H1 (cell line): ENCODE measurements at regions not wholly inside any gene's neighbourhood (a gene's known extent, or its start where the extent isn't known, plus 50 kb on each side); places are given as distances from the start of the nearest gene placed in this dataset.

Experiments
- CTCF ChIA-PET: fragments of 300-600 bp; sonication (Branson Sonifier 250); formaldehyde crosslinking; loops from one replicate; lab custom pipeline; 2021; ENCODE audit not compliant: partially characterized antibody; lab: Charles Lee
- POLR2A ChIA-PET: fragments of 300-600 bp; sonication (Branson Sonifier 250); formaldehyde crosslinking; loops from one replicate; lab custom pipeline; 2021; ENCODE audit warnings: inconsistent platforms; ENCODE audit not compliant: partially characterized antibody; lab: Charles Lee
- DNase-seq, 2 experiments: peaks; one replicate each; pipeline versions ENCODE4 v3.0.0 to v3.0.0-alpha.2; 2010 to 2022; ENCODE audit warnings: low spot score in 2 of 2, low read depth in 1 of 2, mixed read lengths in 1 of 2
- FAIRE-seq: peaks from 2 replicates; lab custom pipeline; 2011; peaks lifted over from hg19 to GRCh38; lab: Jason Lieb, UNC
- H2AFZ ChIP-seq: 2 replicates; pipeline ENCODE4 v1.8.1; 2012; ENCODE audit warnings: low read length, inconsistent platforms
- H2AK5ac ChIP-seq: 2 replicates; pipeline ENCODE4 v1.6.1; 2013; ENCODE audit warnings: low read depth, low read length
- H2BK120ac ChIP-seq: replicated peaks from 2 replicates; pipeline ENCODE3; 2013; ENCODE audit warnings: low read depth, low read length, inconsistent platforms
- H2BK12ac ChIP-seq: 2 replicates; pipeline ENCODE4 v1.6.1; 2013; ENCODE audit warnings: low read depth, low read length
- H2BK15ac ChIP-seq: 2 replicates; pipeline ENCODE4 v1.6.1; 2013; ENCODE audit warnings: low read length
- H2BK20ac ChIP-seq: 2 replicates; pipeline ENCODE4 v1.6.1; 2013; ENCODE audit warnings: low read length
- H2BK5ac ChIP-seq: 2 replicates; pipeline ENCODE4 v1.6.1; 2013; ENCODE audit warnings: low read depth, low read length
- H3K14ac ChIP-seq: 2 replicates; pipeline ENCODE4 v1.6.1; 2013; ENCODE audit warnings: inconsistent platforms; ENCODE audit not compliant: insufficient read length
- H3K18ac ChIP-seq: 2 replicates; pipeline ENCODE4 v1.6.1; 2013; ENCODE audit warnings: low read length; ENCODE audit errors: extremely low read depth
- H3K23ac ChIP-seq: 2 replicates; pipeline ENCODE4 v1.6.1; 2013; ENCODE audit warnings: inconsistent platforms; ENCODE audit not compliant: insufficient read length
- H3K23me2 ChIP-seq: 2 replicates; pipeline ENCODE4 v1.6.1; 2013; ENCODE audit warnings: low read depth, low read length
- H3K27ac ChIP-seq: 2 replicates; pipeline ENCODE4 v1.6.1; 2011; ENCODE audit warnings: low read depth, low read length, inconsistent platforms
- H3K27me3 ChIP-seq, 4 experiments: replicated peaks in 1 of 4; 1 replicate in 1 of 4; 2 replicates in 3 of 4; pipeline versions ENCODE4 v1.6.1 to v1.8.1; 2011 to 2013; ENCODE audit warnings: low read length in 3 of 4, mild to moderate bottlenecking in 3 of 4, inconsistent platforms in 2 of 4, mixed read lengths in 2 of 4, moderate library complexity in 1 of 4; ENCODE audit not compliant: control insufficient read depth in 3 of 4, insufficient read depth in 3 of 4; ENCODE audit errors: extremely low read depth in 1 of 4
- H3K36me3 ChIP-seq, 4 experiments: 2 replicates each; pipeline versions ENCODE4 v1.6.1 to v1.8.1; 2011 to 2013; ENCODE audit warnings: mild to moderate bottlenecking in 4 of 4, low read length in 3 of 4, moderate library complexity in 2 of 4, control low read depth in 1 of 4, inconsistent platforms in 1 of 4; ENCODE audit not compliant: insufficient read depth in 4 of 4, control insufficient read depth in 2 of 4
- H3K4ac ChIP-seq: replicated peaks from 2 replicates; pipeline ENCODE3; 2013; ENCODE audit warnings: low read length, low read depth, mixed read lengths, inconsistent platforms; ENCODE audit not compliant: insufficient read length
- H3K4me1 ChIP-seq, 4 experiments: replicated peaks in 1 of 4; 1 replicate in 1 of 4; 2 replicates in 3 of 4; pipeline versions ENCODE4 v1.6.1 to v1.8.1; 2011 to 2013; ENCODE audit warnings: low read length in 3 of 4, inconsistent platforms in 2 of 4, mixed read lengths in 1 of 4; ENCODE audit not compliant: insufficient read depth in 4 of 4, control insufficient read depth in 3 of 4
- H3K4me2 ChIP-seq, 2 experiments: 2 replicates each; pipeline versions ENCODE4 v1.6.1 to v1.8.1; 2011 to 2013; ENCODE audit warnings: low read depth in 2 of 2, low read length in 2 of 2, control low read depth in 1 of 2, inconsistent platforms in 1 of 2, mild to moderate bottlenecking in 1 of 2; ENCODE audit not compliant: insufficient read depth in 1 of 2
- H3K4me3 ChIP-seq, 4 experiments: fragments of 200-600, 300-600 bp in 1 of 4; sonication (generic), shearing (Covaris generic), sonication (Bioruptor Twin) in 1 of 4; 2 replicates each; pipeline versions ENCODE4 v1.5.1 to v1.8.1; 2011 to 2016; ENCODE audit warnings: low read length in 4 of 4, low read depth in 3 of 4, control low read depth in 2 of 4, inconsistent platforms in 2 of 4, mild to moderate bottlenecking in 2 of 4, mixed read lengths in 1 of 4, moderate library complexity in 1 of 4; ENCODE audit not compliant: insufficient read depth in 2 of 4; ENCODE audit errors: extremely low read depth in 1 of 4
- H3K56ac ChIP-seq: replicated peaks from 2 replicates; pipeline ENCODE3; 2013; ENCODE audit warnings: low read depth, mild to moderate bottlenecking, mixed read lengths, low read length, inconsistent platforms; ENCODE audit not compliant: insufficient read length
- H3K79me1 ChIP-seq: 2 replicates; pipeline ENCODE4 v1.6.1; 2013; ENCODE audit warnings: low read depth, low read length, control low read depth
- H3K79me2 ChIP-seq, 2 experiments: 2 replicates each; pipeline versions ENCODE4 v1.6.1 to v1.8.1; 2012 to 2013; ENCODE audit warnings: low read length in 2 of 2, mild to moderate bottlenecking in 2 of 2, inconsistent platforms in 1 of 2; ENCODE audit not compliant: insufficient read depth in 2 of 2, control insufficient read depth in 1 of 2
- H3K9ac ChIP-seq, 4 experiments: replicated peaks in 1 of 4; 1 replicate in 1 of 4; 2 replicates in 3 of 4; pipeline versions ENCODE4 v1.6.1 to v1.8.1; 2011 to 2013; ENCODE audit warnings: low read depth in 3 of 4, low read length in 3 of 4, control low read depth in 2 of 4, mild to moderate bottlenecking in 2 of 4, moderate library complexity in 2 of 4, inconsistent platforms in 1 of 4; ENCODE audit errors: extremely low read depth in 1 of 4
- H3K9me3 ChIP-seq, 2 experiments: 2 replicates each; pipeline versions ENCODE4 v1.6.1 to v1.8.1; 2012 to 2013; ENCODE audit warnings: mild to moderate bottlenecking in 2 of 2, moderate library complexity in 2 of 2, control low read depth in 1 of 2, inconsistent platforms in 1 of 2, low read depth in 1 of 2, low read length in 1 of 2, mixed read lengths in 1 of 2; ENCODE audit not compliant: insufficient read depth in 2 of 2
- H4K20me1 ChIP-seq, 2 experiments: replicated peaks in 1 of 2; 2 replicates each; pipeline versions ENCODE3 to v1.8.1; 2011 to 2013; ENCODE audit warnings: inconsistent platforms in 2 of 2, low read length in 2 of 2, mild to moderate bottlenecking in 1 of 2; ENCODE audit not compliant: insufficient read depth in 2 of 2, control insufficient read depth in 1 of 2
- H4K5ac ChIP-seq: 2 replicates; pipeline ENCODE4 v1.6.1; 2013; ENCODE audit warnings: low read length, low read depth, mixed read lengths, inconsistent platforms; ENCODE audit not compliant: insufficient read length
- H4K8ac ChIP-seq: 2 replicates; pipeline ENCODE4 v1.8.0; 2013; ENCODE audit warnings: mild to moderate bottlenecking, moderate library complexity, low read length, inconsistent platforms; ENCODE audit not compliant: insufficient read depth; ENCODE audit errors: extremely low read depth
- H4K91ac ChIP-seq: replicated peaks from 2 replicates; pipeline ENCODE3; 2013; ENCODE audit warnings: low read length, mixed read lengths, inconsistent platforms; ENCODE audit not compliant: insufficient read length
- JUND ChIP-seq: IDR thresholded peaks from 2 replicates; pipeline ENCODE4 v1.6.1; 2011; ENCODE audit warnings: mild to moderate bottlenecking, improper control_type of control experiment, low read length
- POU5F1 ChIP-seq: IDR thresholded peaks from 2 replicates; pipeline ENCODE4 v1.6.1; 2011; ENCODE audit warnings: low read depth, mild to moderate bottlenecking, low read length, moderate library complexity
- WGBS, 2 experiments: shearing (Covaris generic) in 1 of 2; methylation state at CpG; one replicate each; pipeline versions ENCODE4 v1.1.6 to v1.1.7; 2013 to 2015; ENCODE audit warnings: low lambda C conversion rate in 2 of 2, mixed read lengths in 2 of 2, inconsistent platforms in 1 of 2, low coverage in 1 of 2, missing lambda C conversion rate in 1 of 2; ENCODE audit not compliant: insufficient replicate concordance in 2 of 2, insufficient coverage in 1 of 2, insufficient read length in 1 of 2; ENCODE audit errors: extremely low coverage in 1 of 2, missing lambda C conversion rate in 1 of 2; 5-methylcytosine and 5-hydroxymethylcytosine counted together

- Histone ChIP-seq H3K79me2 (no peaks in the 10 kb centered on the region), H3K9ac (no peak overlapping the region), H2AFZ (no peak overlapping the region), H3K23ac (no peak overlapping the region), H3K23me2 (peaks cover 8% of the 10 kb centered on the region; the same call in 1 of the 2 replicates), H3K27ac (no peak overlapping the region), H4K8ac (no peak overlapping the region), H2BK12ac (no peak overlapping the region), H2BK20ac (no peak overlapping the region), H4K20me1 (no peaks in the 10 kb centered on the region), H2AK5ac (no peak overlapping the region), H3K36me3 (no peaks in the 10 kb centered on the region), H3K4me3 (no peak overlapping the region), H4K91ac (no peak overlapping the region), H3K27me3 (peaks cover 16 to 48% (median 36%) of the 10 kb centered on the region in 4 experiments), H3K18ac (no peak overlapping the region), H3K9me3 (no peaks in the 10 kb centered on the region), H3K79me1 (no peaks in the 10 kb centered on the region), H2BK5ac (no peak overlapping the region), H2BK120ac (no peak overlapping the region), H3K14ac (no peak overlapping the region), H3K4ac (no peak overlapping the region), H2BK15ac (no peak overlapping the region)
- CTCF ChIA-PET = no interaction called here
- FAIRE-seq (no peak), DNase-seq (no peak)
- 97% methylated on average over 8 of the region's 8 CpGs; no CpG with 5 or more reads in 1 of the 2 experiments for WGBS, 2 experiments
- TF ChIP-seq JUND (no peak), POU5F1 (no peak)
- TF ChIP-seq, all 59 proteins: peak for 0
- no peak overlapping the region for H3K56ac ChIP-seq
- no peak overlapping the region for H4K5ac ChIP-seq
- peaks cover 0 to 11% (median under 1%) of the 10 kb centered on the region in 4 experiments; a peak in 5 of 7 replicates for H3K4me1 ChIP-seq
- no peak overlapping the region for H3K4me2 ChIP-seq
- POLR2A ChIA-PET = no interaction called here
Observed at GRCh38 chr11:115758011-115758410, 253.8 kb upstream of the CADM1 start.
